ENCODE measurements at regions not wholly inside any gene's neighbourhood (a gene's known extent, or its start where the extent isn't known, plus 50 kb on each side); places are given as distances from the start of the nearest gene placed in this dataset.

DNA sequence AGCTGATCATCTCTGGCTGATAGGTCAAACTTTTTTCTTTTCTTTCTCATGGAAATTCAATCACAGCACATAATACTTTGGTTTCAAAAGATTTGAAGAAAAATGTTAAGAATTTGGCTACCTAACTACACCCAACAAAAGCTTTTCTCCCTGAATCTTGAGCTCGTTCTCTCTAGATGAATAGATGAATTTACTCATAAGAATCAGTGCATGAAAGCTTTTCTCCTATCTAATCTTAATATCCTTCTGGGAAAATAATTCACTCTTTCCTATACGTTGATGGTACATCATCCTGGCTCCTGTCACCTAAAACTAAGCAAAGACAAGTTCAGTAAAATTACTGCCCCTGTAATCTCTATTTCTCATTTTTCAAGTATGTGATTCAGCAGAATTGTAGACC, 1479.1 kb downstream of the DPP10 start:
- Histone ChIP-seq H3K27ac (ENCODE audit: low read depth in 2 of 2, low read length in 2 of 2) (no peak overlapping the region), H3K4me3 (ENCODE audit: low read length in 3 of 3) (no peak overlapping the region), H3K9ac (ENCODE audit: low read length in 3 of 3) (no peak overlapping the region), H3K4me1 (ENCODE audit: control insufficient read depth in 2 of 3, insufficient read depth in 2 of 3, low read depth in 1 of 3, low read length in 3 of 3) (no peaks in the 10 kb centered on the region), H3K9me3 (ENCODE audit: control insufficient read depth in 2 of 3, insufficient read depth in 1 of 3, low read length in 3 of 3) (no peaks in the 10 kb centered on the region), H3K27me3 (ENCODE audit: control insufficient read depth, insufficient read depth, low read length) (no peaks in the 10 kb centered on the region), H3K36me3 (ENCODE audit: control insufficient read depth in 2 of 3, insufficient read depth in 3 of 3, low read length in 3 of 3) (no peaks in the 10 kb centered on the region)
- intact Hi-C loops (cut with DNase I) = no loop called here
- TF ChIP-seq, protein P1, sequence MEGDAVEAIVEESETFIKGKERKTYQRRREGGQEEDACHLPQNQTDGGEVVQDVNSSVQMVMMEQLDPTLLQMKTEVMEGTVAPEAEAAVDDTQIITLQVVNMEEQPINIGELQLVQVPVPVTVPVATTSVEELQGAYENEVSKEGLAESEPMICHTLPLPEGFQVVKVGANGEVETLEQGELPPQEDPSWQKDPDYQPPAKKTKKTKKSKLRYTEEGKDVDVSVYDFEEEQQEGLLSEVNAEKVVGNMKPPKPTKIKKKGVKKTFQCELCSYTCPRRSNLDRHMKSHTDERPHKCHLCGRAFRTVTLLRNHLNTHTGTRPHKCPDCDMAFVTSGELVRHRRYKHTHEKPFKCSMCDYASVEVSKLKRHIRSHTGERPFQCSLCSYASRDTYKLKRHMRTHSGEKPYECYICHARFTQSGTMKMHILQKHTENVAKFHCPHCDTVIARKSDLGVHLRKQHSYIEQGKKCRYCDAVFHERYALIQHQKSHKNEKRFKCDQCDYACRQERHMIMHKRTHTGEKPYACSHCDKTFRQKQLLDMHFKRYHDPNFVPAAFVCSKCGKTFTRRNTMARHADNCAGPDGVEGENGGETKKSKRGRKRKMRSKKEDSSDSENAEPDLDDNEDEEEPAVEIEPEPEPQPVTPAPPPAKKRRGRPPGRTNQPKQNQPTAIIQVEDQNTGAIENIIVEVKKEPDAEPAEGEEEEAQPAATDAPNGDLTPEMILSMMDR (IDR thresholded peaks at IDR 0.05; ENCODE audit: borderline replicate concordance, extremely low read depth, insufficient read depth) = no peak
- FAIRE-seq = no peak
- no peak for DNase-seq

DNA sequence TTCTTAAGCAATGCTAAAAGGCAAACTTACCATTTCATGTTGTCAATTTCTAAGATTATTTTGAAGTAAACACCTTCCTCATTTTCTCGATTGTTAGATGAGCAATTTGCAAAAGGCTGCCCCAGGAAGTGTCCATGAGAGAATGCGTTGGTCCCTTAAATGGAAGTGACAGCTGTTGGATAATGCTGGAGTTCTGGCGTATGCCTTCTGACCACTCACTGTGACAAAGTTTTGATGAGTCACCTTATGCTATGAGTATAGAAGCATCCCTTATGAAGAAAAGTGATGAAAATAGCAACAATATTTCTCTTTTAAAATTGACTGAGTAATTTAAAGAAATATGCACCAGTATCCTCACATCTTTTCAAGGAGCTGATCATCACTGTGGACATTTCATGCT, 1497.5 kb downstream of the DPP10 start:
- DNase-seq (no peak), FAIRE-seq (no peak)
- Histone ChIP-seq H3K9me3 (ENCODE audit: control insufficient read depth in 2 of 3, insufficient read depth in 1 of 3, low read length in 3 of 3) (no peaks in the 10 kb centered on the region), H3K27me3 (ENCODE audit: control insufficient read depth, insufficient read depth, low read length) (no peaks in the 10 kb centered on the region), H3K4me1 (ENCODE audit: control insufficient read depth in 2 of 3, insufficient read depth in 2 of 3, low read depth in 1 of 3, low read length in 3 of 3) (no peaks in the 10 kb centered on the region), H3K27ac (ENCODE audit: low read depth in 2 of 2, low read length in 2 of 2) (no peak overlapping the region), H3K4me3 (ENCODE audit: low read length in 3 of 3) (no peak overlapping the region), H3K9ac (ENCODE audit: low read length in 3 of 3) (no peak overlapping the region), H3K36me3 (ENCODE audit: control insufficient read depth in 2 of 3, insufficient read depth in 3 of 3, low read length in 3 of 3) (no peaks in the 10 kb centered on the region)
- TF ChIP-seq, protein P1 (IDR thresholded peaks at IDR 0.05; ENCODE audit: borderline replicate concordance, extremely low read depth, insufficient read depth) = no peak
- intact Hi-C loops (cut with DNase I) = no loop called here

DNA sequence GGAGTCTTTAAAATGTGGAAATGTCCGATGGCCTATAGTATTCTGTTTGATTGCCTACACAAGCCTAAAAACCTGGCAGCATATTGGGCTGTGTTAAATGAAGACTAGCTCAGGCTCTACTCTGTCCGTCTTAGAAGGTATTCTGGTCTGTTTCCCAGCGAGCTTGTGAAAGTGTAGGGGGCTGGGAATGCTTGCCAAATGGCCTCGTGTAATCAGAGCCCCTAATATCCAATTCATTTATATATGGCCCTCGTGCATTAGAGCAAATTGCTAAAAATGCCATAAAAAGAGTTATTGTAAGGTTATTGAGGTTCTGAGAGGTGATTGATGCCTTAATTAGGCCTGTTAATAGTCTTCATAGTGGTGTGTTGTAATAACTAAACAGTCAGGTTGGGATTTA, 1500.4 kb downstream of the DPP10 start:
- DNase-seq = peak in 1 of 5 donors; percentile 7
- H3K9ac ChIP-seq (ENCODE audit: low read length in 3 of 3) = no peak overlapping the region
- H3K4me1 ChIP-seq (ENCODE audit: control insufficient read depth in 2 of 3, insufficient read depth in 2 of 3, low read depth in 1 of 3, low read length in 3 of 3) = no peaks in the 10 kb centered on the region
- intact Hi-C loops (cut with DNase I) = no loop called here
- TF ChIP-seq, protein P1 (IDR thresholded peaks at IDR 0.05; ENCODE audit: borderline replicate concordance, extremely low read depth, insufficient read depth) = no peak
- no peaks in the 10 kb centered on the region for H3K36me3 ChIP-seq (ENCODE audit: control insufficient read depth in 2 of 3, insufficient read depth in 3 of 3, low read length in 3 of 3)
- H3K27ac ChIP-seq (ENCODE audit: low read depth in 2 of 2, low read length in 2 of 2) = no peak overlapping the region
- no peak overlapping the region for H3K4me3 ChIP-seq (ENCODE audit: low read length in 3 of 3)
- no peak for FAIRE-seq
- no peaks in the 10 kb centered on the region for H3K27me3 ChIP-seq (ENCODE audit: control insufficient read depth, insufficient read depth, low read length)
- no peaks in the 10 kb centered on the region for H3K9me3 ChIP-seq (ENCODE audit: control insufficient read depth in 2 of 3, insufficient read depth in 1 of 3, low read length in 3 of 3)

DNA sequence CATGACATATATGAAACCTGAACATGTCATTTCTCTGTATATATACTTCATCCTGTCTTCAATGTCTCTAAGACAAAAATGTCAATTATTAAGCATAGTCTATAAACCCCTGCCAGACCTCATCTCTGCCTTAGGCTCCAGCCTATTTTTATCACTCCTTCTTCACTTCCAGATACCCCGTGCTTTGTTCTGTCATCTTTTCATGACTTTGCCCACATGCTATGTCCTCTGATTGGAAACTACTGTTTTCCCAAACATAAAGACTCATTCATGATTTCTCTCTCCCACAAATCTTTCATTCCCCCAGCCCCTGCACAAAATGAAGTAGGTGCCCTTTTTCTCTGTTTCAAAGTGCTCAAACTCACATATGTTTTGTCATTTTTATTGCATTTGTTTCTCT, 1503.9 kb downstream of the DPP10 start:
- no peak for DNase-seq
- H3K4me1 ChIP-seq (ENCODE audit: control insufficient read depth in 2 of 3, insufficient read depth in 2 of 3, low read depth in 1 of 3, low read length in 3 of 3) = no peaks in the 10 kb centered on the region
- intact Hi-C loops (cut with DNase I) = no loop called here
- TF ChIP-seq, protein P1 (IDR thresholded peaks at IDR 0.05; ENCODE audit: borderline replicate concordance, extremely low read depth, insufficient read depth) = no peak
- H3K9ac ChIP-seq (ENCODE audit: low read length in 3 of 3) = no peak overlapping the region
- no peaks in the 10 kb centered on the region for H3K36me3 ChIP-seq (ENCODE audit: control insufficient read depth in 2 of 3, insufficient read depth in 3 of 3, low read length in 3 of 3)
- FAIRE-seq = no peak
- H3K27ac ChIP-seq (ENCODE audit: low read depth in 2 of 2, low read length in 2 of 2) = no peak overlapping the region
- no peaks in the 10 kb centered on the region for H3K27me3 ChIP-seq (ENCODE audit: control insufficient read depth, insufficient read depth, low read length)
- no peaks in the 10 kb centered on the region for H3K9me3 ChIP-seq (ENCODE audit: control insufficient read depth in 2 of 3, insufficient read depth in 1 of 3, low read length in 3 of 3)
- no peak overlapping the region for H3K4me3 ChIP-seq (ENCODE audit: low read length in 3 of 3)

Data from kidney (tissue), 13 donors.